ENCODE measurements at regions not wholly inside any gene's neighbourhood (a gene's known extent, or its start where the extent isn't known, plus 50 kb on each side); places are given as distances from the start of the nearest gene placed in this dataset.

GRCh38 chr13:40404967-40405716 is 261.3 kb downstream of the FOXO1 start:
- Histone ChIP-seq H3K79me2 (ENCODE audit: insufficient read depth, low read depth, low read length) (no peaks in the 10 kb centered on the region), H3K9me2 (ENCODE audit: insufficient read depth, low read length) (no peaks in the 10 kb centered on the region), H3K4me2 (ENCODE audit: low read length) (no peak overlapping the region), H3K9me3 (ENCODE audit: low read length) (peaks cover 2% of the 10 kb centered on the region; the same call in 1 of the 2 replicates), H2AFZ (ENCODE audit: low read length) (no peak overlapping the region), H3K27ac (ENCODE audit: low read depth, low read length, poor library complexity, severe bottlenecking) (no peak overlapping the region), H3K4me1 (ENCODE audit: insufficient read depth, low read length, poor library complexity, severe bottlenecking) (peaks cover 16% of the 10 kb centered on the region), H4K20me1 (ENCODE audit: insufficient read depth, low read length) (no peaks in the 10 kb centered on the region), H3K36me3 (ENCODE audit: insufficient read depth, low read length) (no peaks in the 10 kb centered on the region; the same call in 1 of the 2 replicates), H3K4me3 (ENCODE audit: low read depth, low read length, poor library complexity, severe bottlenecking) (no peak overlapping the region)
- TF ChIP-seq EZH2phosphoT487 (IDR thresholded peaks at IDR 0.05; ENCODE audit: borderline replicate concordance, low read depth, low read length): no peak
- TF ChIP-seq, protein P1, sequence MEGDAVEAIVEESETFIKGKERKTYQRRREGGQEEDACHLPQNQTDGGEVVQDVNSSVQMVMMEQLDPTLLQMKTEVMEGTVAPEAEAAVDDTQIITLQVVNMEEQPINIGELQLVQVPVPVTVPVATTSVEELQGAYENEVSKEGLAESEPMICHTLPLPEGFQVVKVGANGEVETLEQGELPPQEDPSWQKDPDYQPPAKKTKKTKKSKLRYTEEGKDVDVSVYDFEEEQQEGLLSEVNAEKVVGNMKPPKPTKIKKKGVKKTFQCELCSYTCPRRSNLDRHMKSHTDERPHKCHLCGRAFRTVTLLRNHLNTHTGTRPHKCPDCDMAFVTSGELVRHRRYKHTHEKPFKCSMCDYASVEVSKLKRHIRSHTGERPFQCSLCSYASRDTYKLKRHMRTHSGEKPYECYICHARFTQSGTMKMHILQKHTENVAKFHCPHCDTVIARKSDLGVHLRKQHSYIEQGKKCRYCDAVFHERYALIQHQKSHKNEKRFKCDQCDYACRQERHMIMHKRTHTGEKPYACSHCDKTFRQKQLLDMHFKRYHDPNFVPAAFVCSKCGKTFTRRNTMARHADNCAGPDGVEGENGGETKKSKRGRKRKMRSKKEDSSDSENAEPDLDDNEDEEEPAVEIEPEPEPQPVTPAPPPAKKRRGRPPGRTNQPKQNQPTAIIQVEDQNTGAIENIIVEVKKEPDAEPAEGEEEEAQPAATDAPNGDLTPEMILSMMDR (conservative IDR thresholded peaks at IDR 0.05; ENCODE audit: low read length): no peak
- intact Hi-C loops (cut with micrococcal nuclease; ENCODE audit: unreplicated experiment): no loop called here
- BruUV-seq (replicated peaks): no TSS peak
- CTCF ChIA-PET (ENCODE audit: unreplicated experiment): no interaction called here
- POLR2A ChIA-PET: interaction anchor here (0.5 to 0.7 kb wide), 2 partner anchors 171 to 263 kb away, joined by 3 to 4 read pairs; no protein-coding TSS in a partner anchor
- no peak for DNase-seq (ENCODE audit: low spot score)

DNA sequence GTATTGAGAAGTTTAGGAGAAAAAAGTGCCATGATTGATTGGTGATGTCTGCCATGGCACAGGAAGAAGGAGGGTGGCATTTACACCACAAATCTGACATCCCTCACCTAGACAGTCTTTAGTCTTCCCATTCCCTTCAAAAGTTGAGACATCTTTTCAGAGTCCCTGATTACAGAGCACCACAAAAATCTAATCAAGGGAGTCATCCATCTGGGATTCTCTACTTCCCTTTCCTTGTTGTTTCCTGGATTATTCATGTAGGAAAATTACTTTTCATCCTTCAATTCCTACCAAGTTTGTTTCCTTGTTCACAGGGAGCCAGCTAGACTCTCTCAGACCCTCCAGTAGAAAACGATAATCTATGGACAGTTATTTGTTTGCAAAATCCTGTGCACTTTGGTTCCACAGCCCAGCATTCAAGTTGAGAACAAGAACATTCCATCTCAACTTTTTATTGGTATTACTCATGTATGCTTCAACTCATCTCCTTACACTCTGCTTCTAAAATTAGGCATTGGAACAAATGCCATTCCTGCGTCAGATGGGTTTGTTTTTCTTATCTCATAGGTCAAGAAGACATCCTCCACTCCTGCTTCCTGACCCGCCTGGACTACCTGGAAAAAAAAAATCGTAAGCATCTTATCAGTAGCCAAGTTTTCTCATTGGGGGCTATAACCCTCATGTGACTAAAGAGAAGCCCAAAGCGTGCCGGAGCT is 259.9 kb downstream of the FOXO1 start:
- TF ChIP-seq EZH2phosphoT487 (IDR thresholded peaks at IDR 0.05; ENCODE audit: borderline replicate concordance, low read depth, low read length): no peak
- TF ChIP-seq, protein P1 (conservative IDR thresholded peaks at IDR 0.05; ENCODE audit: low read length): no peak
- peaks cover 17% of the 10 kb centered on the region for H3K9me3 ChIP-seq (ENCODE audit: low read length)
- no peak overlapping the region for H3K4me2 ChIP-seq (ENCODE audit: low read length)
- DNase-seq (ENCODE audit: low spot score): no peak
- H4K20me1 ChIP-seq (ENCODE audit: insufficient read depth, low read length): no peaks in the 10 kb centered on the region
- H2AFZ ChIP-seq (ENCODE audit: low read length): no peak overlapping the region
- ChIA-PET POLR2A (interaction anchor here (0.7 to 3.1 kb wide), 5 partner anchors 14 to 152 kb away, joined by 3 to 15 read pairs (median 6); no protein-coding TSS in a partner anchor), CTCF (ENCODE audit: unreplicated experiment) (no interaction called here)
- peaks cover 16% of the 10 kb centered on the region for H3K4me1 ChIP-seq (ENCODE audit: insufficient read depth, low read length, poor library complexity, severe bottlenecking)
- peaks cover 4% of the 10 kb centered on the region; the same call in 1 of the 2 replicates for H3K36me3 ChIP-seq (ENCODE audit: insufficient read depth, low read length)
- no peak overlapping the region for H3K4me3 ChIP-seq (ENCODE audit: low read depth, low read length, poor library complexity, severe bottlenecking)
- H3K79me2 ChIP-seq (ENCODE audit: insufficient read depth, low read depth, low read length): no peaks in the 10 kb centered on the region
- H3K9me2 ChIP-seq (ENCODE audit: insufficient read depth, low read length): no peaks in the 10 kb centered on the region
- no TSS peak for BruUV-seq (replicated peaks)
- intact Hi-C loops (cut with micrococcal nuclease; ENCODE audit: unreplicated experiment): no loop called here
- H3K27ac ChIP-seq (ENCODE audit: low read depth, low read length, poor library complexity, severe bottlenecking): no peak overlapping the region
